Loucy (cell line): ENCODE measurements at regions not wholly inside any gene's neighbourhood (a gene's known extent, or its start where the extent isn't known, plus 50 kb on each side); places are given as distances from the start of the nearest gene placed in this dataset.

ENCODE experiments used
- H2AFZ ChIP-seq: fragments of 200-600 bp; sonication (generic); 2 replicates; pipeline ENCODE4 v1.6.0; 2016; ENCODE audit warnings: antibody characterized with exemption, mild to moderate bottlenecking, low read length, moderate library complexity
- H3F3A ChIP-seq: fragments of 200-600 bp; 2 replicates; pipeline ENCODE4 v1.6.0; 2016; ENCODE audit warnings: antibody characterized with exemption, low read depth, mild to moderate bottlenecking
- H3K27me3 ChIP-seq: fragments of 200-600 bp; sonication (generic); 2 replicates; pipeline ENCODE4 v1.6.1; 2014; ENCODE audit warnings: low read length, mild to moderate bottlenecking; ENCODE audit not compliant: insufficient read depth, poor library complexity, severe bottlenecking
- H3K36me3 ChIP-seq: fragments of 200-600 bp; sonication (generic); 2 replicates; pipeline ENCODE4 v1.6.1; 2016; ENCODE audit warnings: low read length; ENCODE audit not compliant: insufficient read depth
- H3K4me1 ChIP-seq: fragments of 200-600 bp; sonication (generic); 2 replicates; pipeline ENCODE4 v1.5.1; 2014; ENCODE audit warnings: low read length, mild to moderate bottlenecking; ENCODE audit not compliant: insufficient read depth, poor library complexity, severe bottlenecking
- H3K4me2 ChIP-seq: fragments of 200-600 bp; sonication (generic); 2 replicates; pipeline ENCODE4 v1.6.0; 2014; ENCODE audit warnings: antibody characterized with exemption, low read length, low read depth, mild to moderate bottlenecking; ENCODE audit not compliant: poor library complexity, severe bottlenecking
- H3K4me3 ChIP-seq: fragments of 200-600 bp; sonication (generic); 2 replicates; pipeline ENCODE4 v1.5.1; 2014; ENCODE audit warnings: low read length, mild to moderate bottlenecking, mixed read lengths; ENCODE audit not compliant: poor library complexity, severe bottlenecking
- H3K79me2 ChIP-seq: fragments of 200-600 bp; sonication (generic); 2 replicates; pipeline ENCODE4 v1.6.1; 2014; ENCODE audit warnings: low read length; ENCODE audit not compliant: insufficient read depth
- H3K9ac ChIP-seq: fragments of 200-600 bp; sonication (generic); 2 replicates; pipeline ENCODE4 v1.6.0; 2014; ENCODE audit warnings: mild to moderate bottlenecking, low read depth, low read length, moderate library complexity; ENCODE audit not compliant: poor library complexity, severe bottlenecking
- H3K9me2 ChIP-seq: fragments of 200-600 bp; sonication (generic); replicated peaks from 2 replicates; pipeline ENCODE4 v1.6.1; 2016; ENCODE audit warnings: low read depth, low read length, mixed read lengths
- H3K9me3 ChIP-seq: fragments of 200-600 bp; sonication (generic); 2 replicates; pipeline ENCODE4 v1.6.1; 2014; ENCODE audit warnings: mild to moderate bottlenecking, antibody characterized with exemption, low read length, low read depth; ENCODE audit not compliant: insufficient read depth
- H4K20me1 ChIP-seq: fragments of 200-600 bp; sonication (generic); 2 replicates; pipeline ENCODE4 v1.6.0; 2014; ENCODE audit warnings: antibody characterized with exemption, low read length, mild to moderate bottlenecking; ENCODE audit not compliant: insufficient read depth, poor library complexity, severe bottlenecking
- CTCF ChIP-seq: fragments of 200-600 bp; sonication (generic); conservative IDR thresholded peaks from 2 replicates; pipeline ENCODE4 v1.5.1; 2014; ENCODE audit warnings: mild to moderate bottlenecking, antibody characterized with exemption, low read length
- EZH2phosphoT487 ChIP-seq: fragments of 200-600 bp; IDR thresholded peaks from 2 replicates; pipeline ENCODE4 v1.6.1; 2018; ENCODE audit warnings: antibody characterized with exemption, mild to moderate bottlenecking, moderate library complexity, borderline replicate concordance

GRCh38 chr13:53873558-53873957 lies 844.9 kb downstream of the OLFM4 start:
- no peak overlapping the region for H3K9ac ChIP-seq
- H4K20me1 ChIP-seq = no peaks in the 10 kb centered on the region
- H3K4me2 ChIP-seq = no peak overlapping the region
- no peaks in the 10 kb centered on the region for H3K9me3 ChIP-seq
- no peaks in the 10 kb centered on the region for H3K9me2 ChIP-seq
- no peak overlapping the region for H3K4me3 ChIP-seq
- H3K36me3 ChIP-seq = no peaks in the 10 kb centered on the region
- H3K4me1 ChIP-seq = no peaks in the 10 kb centered on the region
- H3K79me2 ChIP-seq = no peaks in the 10 kb centered on the region
- H3F3A ChIP-seq = no peaks in the 10 kb centered on the region
- no peak overlapping the region for H2AFZ ChIP-seq
- no peak for TF ChIP-seq CTCF
- no peak for TF ChIP-seq EZH2phosphoT487
- H3K27me3 ChIP-seq = no peaks in the 10 kb centered on the region

- no peaks in the 10 kb centered on the region for H3K27me3 ChIP-seq
- TF ChIP-seq CTCF (no peak), EZH2phosphoT487 (no peak)
- no peaks in the 10 kb centered on the region for H3K36me3 ChIP-seq
- no peak overlapping the region for H2AFZ ChIP-seq
- H3K4me3 ChIP-seq = no peak overlapping the region
- H3F3A ChIP-seq = no peaks in the 10 kb centered on the region
- H3K4me1 ChIP-seq = no peaks in the 10 kb centered on the region
- H3K79me2 ChIP-seq = no peaks in the 10 kb centered on the region
- no peaks in the 10 kb centered on the region for H4K20me1 ChIP-seq
- no peak overlapping the region for H3K9ac ChIP-seq
- no peaks in the 10 kb centered on the region for H3K9me3 ChIP-seq
- no peak overlapping the region for H3K4me2 ChIP-seq
- no peaks in the 10 kb centered on the region for H3K9me2 ChIP-seq
Measured at GRCh38 chr13:53878861-53879260, 850.2 kb downstream of the OLFM4 start.

- TF ChIP-seq EZH2phosphoT487 = no peak
- no peak for TF ChIP-seq CTCF
Measured at GRCh38 chr13:53885997-53886396, 857.4 kb downstream of the OLFM4 start.

More at GRCh38 chr13:53885997-53886396, 857.4 kb downstream of the OLFM4 start:
- Histone ChIP-seq H3K79me2 (no peaks in the 10 kb centered on the region), H3K4me1 (no peaks in the 10 kb centered on the region), H3K9ac (no peak overlapping the region), H3K4me2 (no peak overlapping the region), H3K9me3 (no peaks in the 10 kb centered on the region), H3K4me3 (no peak overlapping the region), H2AFZ (no peak overlapping the region), H3K27me3 (no peaks in the 10 kb centered on the region), H3K36me3 (no peaks in the 10 kb centered on the region), H3K9me2 (no peaks in the 10 kb centered on the region), H4K20me1 (no peaks in the 10 kb centered on the region), H3F3A (no peaks in the 10 kb centered on the region)
